ENCODE measurements at regions not wholly inside any gene's neighbourhood (a gene's known extent, or its start where the extent isn't known, plus 50 kb on each side); places are given as distances from the start of the nearest gene placed in this dataset.

DNA sequence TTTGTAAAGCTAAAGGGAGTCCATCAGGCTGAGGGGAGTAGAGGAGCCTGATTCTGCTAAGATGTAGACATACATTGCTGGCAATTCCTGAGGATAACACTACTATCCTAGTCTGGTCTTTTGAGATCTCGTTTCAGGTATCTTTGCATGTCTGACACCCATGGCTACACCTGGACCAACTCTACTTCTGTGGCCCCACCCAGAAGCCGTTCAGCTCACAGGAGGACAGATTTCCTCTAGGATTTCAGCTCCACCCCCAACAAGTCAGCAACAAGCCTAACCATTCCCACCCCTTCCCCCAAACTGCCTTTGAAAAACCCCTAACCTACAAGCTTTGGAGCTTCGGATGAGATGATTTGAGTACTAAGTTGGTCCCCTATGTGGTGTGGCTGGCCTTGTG, 848.2 kb downstream of the NLGN4X start:
- DNase-seq (ENCODE audit: low spot score) = no peak
- no peak overlapping the region for H3K27ac ChIP-seq (ENCODE audit: low read depth in 1 of 2, low read length in 2 of 2)
- TF ChIP-seq HNF4A (conservative IDR thresholded peaks at IDR 0.05) = no peak
- no peak for TF ChIP-seq JUND (IDR thresholded peaks at IDR 0.05)
- no peak for TF ChIP-seq HNF4G (IDR thresholded peaks at IDR 0.05)
- no peak for TF ChIP-seq EGR1 (IDR thresholded peaks at IDR 0.05; ENCODE audit: low read depth in 2 of 2)
- TF ChIP-seq, protein P1, sequence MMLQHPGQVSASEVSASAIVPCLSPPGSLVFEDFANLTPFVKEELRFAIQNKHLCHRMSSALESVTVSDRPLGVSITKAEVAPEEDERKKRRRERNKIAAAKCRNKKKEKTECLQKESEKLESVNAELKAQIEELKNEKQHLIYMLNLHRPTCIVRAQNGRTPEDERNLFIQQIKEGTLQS (IDR thresholded peaks at IDR 0.05) = no peak
- TF ChIP-seq, protein P2, sequence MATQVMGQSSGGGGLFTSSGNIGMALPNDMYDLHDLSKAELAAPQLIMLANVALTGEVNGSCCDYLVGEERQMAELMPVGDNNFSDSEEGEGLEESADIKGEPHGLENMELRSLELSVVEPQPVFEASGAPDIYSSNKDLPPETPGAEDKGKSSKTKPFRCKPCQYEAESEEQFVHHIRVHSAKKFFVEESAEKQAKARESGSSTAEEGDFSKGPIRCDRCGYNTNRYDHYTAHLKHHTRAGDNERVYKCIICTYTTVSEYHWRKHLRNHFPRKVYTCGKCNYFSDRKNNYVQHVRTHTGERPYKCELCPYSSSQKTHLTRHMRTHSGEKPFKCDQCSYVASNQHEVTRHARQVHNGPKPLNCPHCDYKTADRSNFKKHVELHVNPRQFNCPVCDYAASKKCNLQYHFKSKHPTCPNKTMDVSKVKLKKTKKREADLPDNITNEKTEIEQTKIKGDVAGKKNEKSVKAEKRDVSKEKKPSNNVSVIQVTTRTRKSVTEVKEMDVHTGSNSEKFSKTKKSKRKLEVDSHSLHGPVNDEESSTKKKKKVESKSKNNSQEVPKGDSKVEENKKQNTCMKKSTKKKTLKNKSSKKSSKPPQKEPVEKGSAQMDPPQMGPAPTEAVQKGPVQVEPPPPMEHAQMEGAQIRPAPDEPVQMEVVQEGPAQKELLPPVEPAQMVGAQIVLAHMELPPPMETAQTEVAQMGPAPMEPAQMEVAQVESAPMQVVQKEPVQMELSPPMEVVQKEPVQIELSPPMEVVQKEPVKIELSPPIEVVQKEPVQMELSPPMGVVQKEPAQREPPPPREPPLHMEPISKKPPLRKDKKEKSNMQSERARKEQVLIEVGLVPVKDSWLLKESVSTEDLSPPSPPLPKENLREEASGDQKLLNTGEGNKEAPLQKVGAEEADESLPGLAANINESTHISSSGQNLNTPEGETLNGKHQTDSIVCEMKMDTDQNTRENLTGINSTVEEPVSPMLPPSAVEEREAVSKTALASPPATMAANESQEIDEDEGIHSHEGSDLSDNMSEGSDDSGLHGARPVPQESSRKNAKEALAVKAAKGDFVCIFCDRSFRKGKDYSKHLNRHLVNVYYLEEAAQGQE (IDR thresholded peaks at IDR 0.05) = no peak
- no peak for TF ChIP-seq SP1 (IDR thresholded peaks at IDR 0.05)
- TF ChIP-seq FOXA2 (IDR thresholded peaks at IDR 0.05) = no peak
- TF ChIP-seq, protein P3, sequence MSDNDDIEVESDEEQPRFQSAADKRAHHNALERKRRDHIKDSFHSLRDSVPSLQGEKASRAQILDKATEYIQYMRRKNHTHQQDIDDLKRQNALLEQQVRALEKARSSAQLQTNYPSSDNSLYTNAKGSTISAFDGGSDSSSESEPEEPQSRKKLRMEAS (IDR thresholded peaks at IDR 0.05) = no peak
- TF ChIP-seq FOXA1 (IDR thresholded peaks at IDR 0.05) = no peak
- no peak for TF ChIP-seq GABPA (IDR thresholded peaks at IDR 0.05 in 1 of 2, conservative IDR thresholded peaks at IDR 0.05 in 1 of 2)
- TF ChIP-seq, protein P4, sequence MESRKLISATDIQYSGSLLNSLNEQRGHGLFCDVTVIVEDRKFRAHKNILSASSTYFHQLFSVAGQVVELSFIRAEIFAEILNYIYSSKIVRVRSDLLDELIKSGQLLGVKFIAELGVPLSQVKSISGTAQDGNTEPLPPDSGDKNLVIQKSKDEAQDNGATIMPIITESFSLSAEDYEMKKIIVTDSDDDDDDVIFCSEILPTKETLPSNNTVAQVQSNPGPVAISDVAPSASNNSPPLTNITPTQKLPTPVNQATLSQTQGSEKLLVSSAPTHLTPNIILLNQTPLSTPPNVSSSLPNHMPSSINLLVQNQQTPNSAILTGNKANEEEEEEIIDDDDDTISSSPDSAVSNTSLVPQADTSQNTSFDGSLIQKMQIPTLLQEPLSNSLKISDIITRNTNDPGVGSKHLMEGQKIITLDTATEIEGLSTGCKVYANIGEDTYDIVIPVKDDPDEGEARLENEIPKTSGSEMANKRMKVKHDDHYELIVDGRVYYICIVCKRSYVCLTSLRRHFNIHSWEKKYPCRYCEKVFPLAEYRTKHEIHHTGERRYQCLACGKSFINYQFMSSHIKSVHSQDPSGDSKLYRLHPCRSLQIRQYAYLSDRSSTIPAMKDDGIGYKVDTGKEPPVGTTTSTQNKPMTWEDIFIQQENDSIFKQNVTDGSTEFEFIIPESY (IDR thresholded peaks at IDR 0.05) = no peak
- H3K4me3 ChIP-seq (ENCODE audit: low read depth in 1 of 3, low read length in 3 of 3) = no peak overlapping the region
- no peak overlapping the region for H3K9ac ChIP-seq (ENCODE audit: low read depth in 1 of 2, low read length in 2 of 2)
- H3K36me3 ChIP-seq (ENCODE audit: control insufficient read depth in 4 of 4, insufficient read depth in 3 of 4, low read depth in 1 of 4, low read length in 3 of 4) = no peaks in the 10 kb centered on the region
- H3K27me3 ChIP-seq (ENCODE audit: control insufficient read depth in 4 of 4, insufficient read depth in 4 of 4, low read length in 3 of 4) = no peaks in the 10 kb centered on the region
- WGBS = 44% methylated on average over 3 of the region's 3 CpGs
- H3K9me3 ChIP-seq (ENCODE audit: control insufficient read depth in 4 of 4, low read length in 3 of 4) = no peaks in the 10 kb centered on the region
- no peaks in the 10 kb centered on the region for H3K4me1 ChIP-seq (ENCODE audit: control insufficient read depth in 4 of 4, insufficient read depth in 4 of 4, low read length in 3 of 4)

DNA sequence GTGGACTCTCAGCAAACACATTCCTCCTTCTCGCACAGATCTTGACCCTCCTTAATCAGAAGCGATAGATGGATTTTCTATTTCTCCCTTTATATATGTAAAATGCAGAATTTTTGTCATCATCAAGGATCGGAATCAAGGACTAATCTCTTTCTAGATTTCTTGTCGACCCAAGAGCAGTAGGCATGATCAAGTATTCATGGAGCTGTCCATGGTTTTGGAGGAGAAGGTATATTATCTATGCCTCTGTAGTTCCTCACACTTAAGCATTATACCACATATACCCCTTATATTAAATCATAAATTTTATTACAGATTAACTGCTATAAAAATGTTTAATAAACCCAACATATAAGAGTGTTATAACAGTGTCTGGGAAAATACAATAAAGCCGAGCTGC, 886.8 kb downstream of the NLGN4X start:
- no peak for DNase-seq (ENCODE audit: low spot score)
- H3K9ac ChIP-seq (ENCODE audit: low read depth in 1 of 2, low read length in 2 of 2) = no peak overlapping the region
- H3K9me3 ChIP-seq (ENCODE audit: control insufficient read depth in 4 of 4, low read length in 3 of 4) = no peaks in the 10 kb centered on the region
- H3K27me3 ChIP-seq (ENCODE audit: control insufficient read depth in 4 of 4, insufficient read depth in 4 of 4, low read length in 3 of 4) = no peaks in the 10 kb centered on the region
- no peak for TF ChIP-seq HNF4A (conservative IDR thresholded peaks at IDR 0.05)
- TF ChIP-seq, protein P5, sequence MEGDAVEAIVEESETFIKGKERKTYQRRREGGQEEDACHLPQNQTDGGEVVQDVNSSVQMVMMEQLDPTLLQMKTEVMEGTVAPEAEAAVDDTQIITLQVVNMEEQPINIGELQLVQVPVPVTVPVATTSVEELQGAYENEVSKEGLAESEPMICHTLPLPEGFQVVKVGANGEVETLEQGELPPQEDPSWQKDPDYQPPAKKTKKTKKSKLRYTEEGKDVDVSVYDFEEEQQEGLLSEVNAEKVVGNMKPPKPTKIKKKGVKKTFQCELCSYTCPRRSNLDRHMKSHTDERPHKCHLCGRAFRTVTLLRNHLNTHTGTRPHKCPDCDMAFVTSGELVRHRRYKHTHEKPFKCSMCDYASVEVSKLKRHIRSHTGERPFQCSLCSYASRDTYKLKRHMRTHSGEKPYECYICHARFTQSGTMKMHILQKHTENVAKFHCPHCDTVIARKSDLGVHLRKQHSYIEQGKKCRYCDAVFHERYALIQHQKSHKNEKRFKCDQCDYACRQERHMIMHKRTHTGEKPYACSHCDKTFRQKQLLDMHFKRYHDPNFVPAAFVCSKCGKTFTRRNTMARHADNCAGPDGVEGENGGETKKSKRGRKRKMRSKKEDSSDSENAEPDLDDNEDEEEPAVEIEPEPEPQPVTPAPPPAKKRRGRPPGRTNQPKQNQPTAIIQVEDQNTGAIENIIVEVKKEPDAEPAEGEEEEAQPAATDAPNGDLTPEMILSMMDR (IDR thresholded peaks at IDR 0.05; ENCODE audit: low read depth, low read length, missing input control) = no peak
- TF ChIP-seq NR2F2 (IDR thresholded peaks at IDR 0.05) = no peak
- no peak for TF ChIP-seq GABPA (IDR thresholded peaks at IDR 0.05 in 1 of 2, conservative IDR thresholded peaks at IDR 0.05 in 1 of 2)
- no peak for TF ChIP-seq YY1 (IDR thresholded peaks at IDR 0.05)
- no peak for TF ChIP-seq RXRA (IDR thresholded peaks at IDR 0.05)
- TF ChIP-seq, protein P3 (IDR thresholded peaks at IDR 0.05) = no peak
- TF ChIP-seq, protein P1 (IDR thresholded peaks at IDR 0.05) = no peak
- TF ChIP-seq EGR1 (IDR thresholded peaks at IDR 0.05; ENCODE audit: low read depth in 2 of 2) = no peak
- TF ChIP-seq, protein P4 (IDR thresholded peaks at IDR 0.05) = no peak
- TF ChIP-seq FOXA1 (IDR thresholded peaks at IDR 0.05) = no peak
- H3K4me1 ChIP-seq (ENCODE audit: control insufficient read depth in 4 of 4, insufficient read depth in 4 of 4, low read length in 3 of 4) = no peaks in the 10 kb centered on the region
- no peak overlapping the region for H3K4me3 ChIP-seq (ENCODE audit: low read depth in 1 of 3, low read length in 3 of 3)
- 83% methylated on average over 5 of the region's 5 CpGs for WGBS
- H3K36me3 ChIP-seq (ENCODE audit: control insufficient read depth in 4 of 4, insufficient read depth in 3 of 4, low read depth in 1 of 4, low read length in 3 of 4) = no peaks in the 10 kb centered on the region
- no peak overlapping the region for H3K27ac ChIP-seq (ENCODE audit: low read depth in 1 of 2, low read length in 2 of 2)

Data from liver (tissue), 8 donors.